ENCODE measurements at regions not wholly inside any gene's neighbourhood (a gene's known extent, or its start where the extent isn't known, plus 50 kb on each side); places are given as distances from the start of the nearest gene placed in this dataset.

DNA sequence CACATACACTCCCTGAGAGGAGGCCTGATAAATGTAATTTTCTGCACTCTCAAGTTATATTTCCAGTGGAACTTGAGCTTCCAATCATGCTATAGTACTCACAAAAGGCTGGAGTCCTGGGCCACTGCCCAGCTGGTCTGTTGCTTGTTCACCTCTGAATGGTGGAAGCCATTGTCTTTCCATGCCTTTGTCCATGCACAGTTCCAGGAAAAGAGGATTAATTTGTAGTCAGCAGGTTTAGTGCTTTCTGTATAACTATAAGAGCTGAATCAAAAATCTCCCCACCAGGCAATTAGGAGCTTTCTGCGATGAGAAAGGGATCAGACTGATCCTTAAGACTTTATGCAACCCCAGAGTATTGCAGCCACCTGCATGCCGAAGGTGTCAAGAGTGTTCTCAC, 195.4 kb upstream of the PGRMC2 start:
- no peak overlapping the region for H3K27ac ChIP-seq
- no peak for TF ChIP-seq CTCF (conservative IDR thresholded peaks at IDR 0.05)

GRCh38 chr4:128481752-128482480, 194.3 kb upstream of the PGRMC2 start:
- TF ChIP-seq CTCF (conservative IDR thresholded peaks at IDR 0.05) = no peak
- H3K27ac ChIP-seq = no peak overlapping the region

GRCh38 chr4:128480945-128481344, 193.3 kb upstream of the PGRMC2 start:
- H3K27ac ChIP-seq = no peak overlapping the region
- no peak for TF ChIP-seq CTCF (conservative IDR thresholded peaks at IDR 0.05)

GRCh38 chr4:128477540-128477939, 189.9 kb upstream of the PGRMC2 start:
- no peak for TF ChIP-seq CTCF (conservative IDR thresholded peaks at IDR 0.05)
- 0 out of 2 replicates have a peak overlapping the region, but pooled peaks have one; percentile 3 for H3K27ac ChIP-seq

DNA sequence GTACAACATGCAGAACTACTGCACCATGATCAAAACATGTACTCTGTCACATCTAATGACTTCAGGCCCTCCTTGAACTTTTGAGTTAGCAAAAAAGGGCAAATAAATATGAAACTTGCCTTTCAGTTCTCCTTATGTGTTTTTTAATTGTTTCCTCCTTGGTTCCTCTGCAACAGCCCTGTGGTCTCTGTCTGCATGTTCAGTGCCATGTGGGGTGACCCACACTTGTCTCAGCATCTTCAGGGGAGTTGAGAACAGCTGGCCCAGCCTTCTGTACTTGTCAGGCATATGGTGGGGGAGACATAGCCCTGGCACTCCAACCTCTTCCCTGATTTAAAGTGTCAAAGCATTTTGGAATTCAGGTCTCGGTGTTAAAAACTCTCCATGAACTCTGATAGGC, 188.0 kb upstream of the PGRMC2 start:
- no peak for TF ChIP-seq CTCF (conservative IDR thresholded peaks at IDR 0.05)
- no peak overlapping the region for H3K27ac ChIP-seq

DNA sequence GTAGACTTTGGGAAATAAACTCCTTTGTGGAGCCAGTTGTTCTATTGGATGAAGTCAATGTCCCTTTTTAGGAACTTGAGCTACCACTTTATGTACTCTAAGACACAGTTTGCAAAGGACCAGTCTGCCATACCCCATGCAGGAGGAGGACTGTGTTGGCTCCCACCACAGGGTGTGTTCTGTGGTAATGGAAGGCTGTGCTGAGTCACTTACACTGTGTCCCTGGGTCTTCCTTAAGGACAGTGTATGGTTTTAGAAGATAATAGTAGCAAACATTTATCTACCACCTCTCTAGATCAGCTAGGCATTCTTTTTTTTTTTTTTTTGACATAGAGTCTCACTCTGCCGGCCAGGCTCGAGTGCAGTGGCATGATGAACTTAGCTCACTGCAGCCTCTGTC, 184.0 kb upstream of the PGRMC2 start:
- no peak for TF ChIP-seq CTCF (conservative IDR thresholded peaks at IDR 0.05)
- no peak overlapping the region for H3K27ac ChIP-seq

DNA sequence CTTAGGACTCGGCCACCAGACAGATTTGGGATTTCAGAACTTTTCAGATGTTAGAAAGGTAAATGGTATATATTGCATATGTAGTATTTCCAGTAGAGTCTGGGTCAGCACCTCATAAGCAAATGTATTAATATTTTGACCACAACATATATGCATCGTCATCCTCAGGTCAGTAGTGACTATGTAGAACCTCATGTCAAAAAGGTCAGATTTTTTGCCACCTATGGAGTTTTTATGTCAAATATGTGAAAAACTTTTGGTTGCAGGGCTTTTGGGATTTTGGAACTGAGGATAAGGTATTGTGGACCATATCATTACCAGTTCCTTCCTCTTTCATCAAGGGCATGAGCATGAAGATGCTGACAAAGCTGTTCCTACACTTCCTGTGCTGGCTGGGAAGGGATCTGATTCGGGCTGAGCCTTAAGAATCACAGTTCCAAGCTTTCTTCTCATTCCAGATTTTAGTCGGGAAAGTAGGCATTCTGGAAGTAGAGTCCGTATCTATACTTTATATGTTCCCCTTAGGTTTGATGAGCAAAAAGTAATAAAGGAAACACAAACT, 183.0 kb upstream of the PGRMC2 start:
- TF ChIP-seq CTCF (conservative IDR thresholded peaks at IDR 0.05) = no peak
- H3K27ac ChIP-seq = no peak overlapping the region

Data from VCaP (cell line).